Stimulated activated CD4-positive, alpha-beta T cell treated with anti-CD3 and anti-CD28 coated beads, Interleukin-4, amount 100 ng/mL, for 4 hours (primary cell): ENCODE measurements at regions not wholly inside any gene's neighbourhood (a gene's known extent, or its start where the extent isn't known, plus 50 kb on each side); places are given as distances from the start of the nearest gene placed in this dataset.

Experiments
- DNase-seq, 2 experiments: peaks; one replicate each; pipeline ENCODE4 v3.0.0-alpha.2; 2020

DNA sequence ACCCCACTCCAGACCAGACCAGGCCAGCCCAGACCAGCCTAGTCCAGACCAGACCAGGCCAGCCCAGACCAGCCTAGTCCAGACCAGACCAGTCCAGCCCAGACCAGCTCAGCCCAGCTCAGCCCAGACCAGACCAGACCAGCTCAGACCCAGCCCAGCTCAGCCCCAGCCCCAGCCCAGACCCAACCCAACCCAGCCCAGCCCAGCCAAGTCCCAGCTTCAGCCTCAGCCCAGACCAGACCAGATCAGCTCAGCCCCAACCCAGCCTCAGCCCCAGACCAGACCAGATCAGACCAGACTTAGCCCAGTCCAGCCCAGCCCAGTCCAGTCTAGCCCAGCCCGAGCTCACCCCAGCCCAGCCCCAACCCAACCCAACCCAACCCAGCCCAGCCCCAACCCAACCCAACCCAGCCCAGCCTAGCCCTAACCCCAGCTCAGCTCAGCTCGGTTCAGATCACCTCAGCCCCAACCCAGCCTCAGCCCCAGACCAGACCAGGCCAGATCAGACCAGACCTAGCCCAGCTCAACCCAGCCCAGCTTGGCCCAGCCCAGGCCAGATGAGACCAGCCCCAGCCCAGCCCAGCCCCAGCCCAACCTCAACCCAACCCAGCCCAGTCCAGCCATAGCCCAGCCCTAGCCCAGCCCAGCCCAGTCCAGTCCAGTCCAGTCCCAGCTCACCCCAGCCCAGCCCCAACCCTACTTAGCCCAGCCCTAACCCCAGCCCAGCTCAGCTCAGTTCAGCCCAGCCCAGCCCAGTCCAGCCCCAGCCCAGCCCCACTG, 204.7 kb downstream of the BCL11B start:
- no peak for DNase-seq

DNA sequence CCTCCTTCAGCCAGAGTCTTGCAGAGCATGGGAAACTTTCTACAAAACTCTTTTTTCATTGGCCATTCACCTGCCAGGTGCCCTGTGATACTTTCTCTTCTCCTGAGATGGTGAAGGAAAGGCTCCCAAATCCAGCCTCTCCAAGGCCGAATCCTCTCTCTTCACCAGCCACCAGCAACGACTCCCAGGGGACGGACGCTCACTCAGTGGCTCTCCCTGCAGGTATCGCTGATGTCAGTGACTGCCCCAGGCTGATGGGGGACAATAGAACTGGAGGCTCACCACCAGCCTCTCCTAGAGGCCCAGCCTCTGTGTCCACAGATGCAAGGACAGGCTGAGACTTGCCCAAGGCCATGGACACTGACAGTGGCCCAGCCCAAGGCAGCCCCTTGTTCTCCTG, 204.1 kb downstream of the BCL11B start:
- DNase-seq = no peak

DNA sequence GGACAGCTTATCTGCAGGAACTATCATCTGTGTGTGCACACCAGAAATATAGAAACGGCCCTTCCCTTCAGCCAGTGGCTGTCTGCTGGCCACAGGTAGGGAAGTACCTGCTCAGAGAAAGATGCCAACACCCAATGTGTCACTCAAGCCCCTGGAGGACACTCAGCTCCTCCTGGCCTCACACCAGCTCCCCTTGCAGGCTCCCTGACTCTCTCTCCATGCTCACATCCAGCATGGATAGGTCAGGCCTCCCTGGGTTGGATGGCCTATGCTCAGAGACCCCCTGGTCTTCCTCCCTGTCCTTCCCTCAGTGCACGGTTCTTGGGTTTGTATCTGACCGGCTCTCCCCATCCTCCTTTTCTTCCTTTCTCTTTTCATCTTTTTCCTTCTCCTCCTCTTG, 202.1 kb downstream of the BCL11B start:
- DNase-seq = no peak

GRCh38 chr14:99072433-99072832, 199.6 kb downstream of the BCL11B start:
- no peak for DNase-seq

GRCh38 chr14:99072956-99073355, 199.0 kb downstream of the BCL11B start:
- DNase-seq = no peak

GRCh38 chr14:99073431-99073830, 198.6 kb downstream of the BCL11B start:
- no peak for DNase-seq

DNA sequence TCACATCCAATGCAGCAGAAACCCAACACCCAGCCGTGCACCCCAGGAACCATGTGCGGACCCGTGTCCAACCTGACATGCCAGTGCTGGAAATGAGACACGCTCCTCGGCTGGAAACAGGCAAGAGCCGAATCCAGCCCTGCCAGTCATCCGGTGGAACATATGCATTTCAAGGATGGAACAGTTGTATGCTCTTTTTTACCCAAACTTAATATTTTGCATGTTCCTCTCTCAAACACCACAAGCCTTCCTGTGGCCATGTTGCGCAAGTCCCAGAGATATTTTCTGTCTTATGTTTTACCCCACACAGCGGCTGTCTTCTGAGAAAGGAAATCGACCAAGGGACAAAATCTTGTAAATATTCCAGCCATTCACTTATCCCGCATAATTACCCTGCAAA, 196.9 kb downstream of the BCL11B start:
- DNase-seq = no peak

DNA sequence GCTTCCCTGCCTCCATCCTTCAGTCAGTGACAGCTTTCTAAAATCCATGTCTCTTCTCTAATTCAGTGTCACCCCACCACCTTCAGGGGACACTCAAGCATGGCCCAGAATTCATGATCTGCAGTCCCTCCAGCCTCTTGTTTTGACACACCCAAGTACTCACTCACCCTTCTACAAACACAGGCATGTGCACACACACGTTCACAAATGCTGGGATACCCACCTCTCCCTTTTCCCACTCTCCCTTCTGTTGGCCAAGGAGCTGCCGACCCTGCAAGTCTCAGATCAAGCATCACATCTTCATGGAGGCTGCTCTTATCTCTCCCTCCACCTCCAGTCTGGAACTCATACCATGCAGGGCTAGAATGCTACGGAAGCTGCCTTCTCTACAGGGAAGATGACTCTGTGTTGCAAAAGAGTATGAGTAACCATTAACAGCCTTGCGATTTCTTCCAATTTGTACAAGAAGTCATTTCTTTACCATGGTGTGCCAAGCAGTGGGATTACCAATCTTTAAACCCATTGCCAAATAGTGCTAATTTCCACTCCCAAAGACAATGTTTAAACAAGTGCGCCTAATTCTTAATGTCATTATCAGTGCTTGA, 196.1 kb downstream of the BCL11B start:
- DNase-seq = no peak

DNA sequence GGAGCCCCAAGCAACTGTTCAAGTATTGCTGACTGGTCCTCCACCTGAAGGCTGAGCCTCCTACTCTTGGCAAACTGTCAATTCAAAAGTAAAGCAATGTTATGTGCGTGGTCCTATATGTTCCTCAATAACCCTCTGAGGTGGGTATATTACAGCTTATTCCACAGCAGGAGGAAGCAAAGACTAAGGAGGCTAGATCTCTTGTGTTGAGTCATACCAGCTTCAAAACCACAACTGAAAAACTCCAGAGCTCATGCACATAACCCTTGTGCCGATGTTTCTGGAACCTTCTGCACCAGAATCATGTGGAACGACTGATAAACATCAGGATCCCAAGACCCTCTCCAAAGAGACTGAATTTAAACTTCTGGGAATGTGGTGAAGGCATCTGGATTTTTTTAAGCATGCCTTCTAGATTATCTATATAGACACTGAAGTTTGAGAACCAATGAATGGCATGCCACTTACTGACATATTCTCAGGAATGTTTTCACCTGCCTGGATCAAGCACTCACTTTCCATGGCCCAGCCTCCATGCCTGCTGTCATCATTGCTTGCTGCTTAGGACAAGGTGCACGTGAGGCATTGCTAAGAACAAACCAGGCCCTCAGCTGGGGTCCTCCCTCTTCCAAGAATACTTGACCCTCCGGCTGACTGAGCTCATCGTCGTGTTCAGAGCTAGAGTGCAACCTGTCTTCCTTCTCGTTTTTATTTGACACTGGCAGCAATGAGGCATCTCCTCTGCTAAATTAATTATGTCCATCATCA, 194.7 kb downstream of the BCL11B start:
- no peak for DNase-seq

GRCh38 chr14:99077844-99078236, 194.2 kb downstream of the BCL11B start:
- no peak for DNase-seq

DNA sequence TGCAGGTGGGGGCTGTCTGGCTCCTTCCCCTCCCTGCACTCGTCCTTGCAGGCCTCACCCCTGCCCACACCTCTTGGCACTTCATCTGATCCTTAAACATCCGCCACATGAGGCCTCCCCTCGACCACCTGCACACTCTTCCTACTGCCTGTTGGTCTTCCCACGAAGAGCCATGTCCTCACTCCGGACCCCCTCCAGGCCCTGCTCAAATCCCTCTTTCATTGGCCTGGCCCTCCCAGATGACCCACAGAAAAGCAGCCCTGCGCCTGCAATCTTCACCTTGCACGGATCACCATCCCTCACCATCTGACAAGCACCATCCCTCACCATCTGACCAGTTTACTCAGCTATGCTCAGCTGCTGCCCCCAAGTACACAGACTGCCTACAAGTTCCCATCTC, 193.6 kb downstream of the BCL11B start:
- no peak for DNase-seq

DNA sequence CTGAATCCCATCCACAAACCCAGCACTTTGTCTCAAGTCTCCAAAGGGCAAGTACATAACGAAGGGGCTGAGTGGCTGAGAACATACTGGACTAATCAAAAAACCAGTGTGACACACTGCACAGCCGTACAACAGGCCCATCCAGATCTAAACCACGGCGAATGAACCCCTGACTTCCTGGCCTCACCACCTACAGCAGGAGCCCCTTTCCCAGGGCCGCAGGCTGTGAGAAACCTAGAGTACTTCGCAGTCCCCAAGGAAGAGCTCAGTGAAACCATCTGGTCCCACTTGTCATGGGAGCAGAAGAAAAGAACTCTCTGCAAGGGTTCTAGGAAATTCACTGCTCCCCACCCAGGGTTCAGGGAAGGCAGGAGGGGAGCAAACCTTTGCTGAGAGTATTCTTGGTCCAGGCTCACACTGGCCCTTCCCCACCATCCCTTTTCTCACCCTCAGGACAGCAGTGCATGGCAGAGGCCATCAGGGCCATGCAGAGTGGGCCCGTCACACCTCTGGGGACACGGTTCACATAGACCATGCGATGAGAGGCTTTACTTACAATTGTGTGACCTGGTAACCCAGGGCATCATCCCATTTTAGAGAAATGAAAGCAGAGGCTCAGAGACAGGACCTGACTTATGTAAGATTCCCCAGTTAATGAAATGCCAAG, 192.8 kb downstream of the BCL11B start:
- DNase-seq = no peak

DNA sequence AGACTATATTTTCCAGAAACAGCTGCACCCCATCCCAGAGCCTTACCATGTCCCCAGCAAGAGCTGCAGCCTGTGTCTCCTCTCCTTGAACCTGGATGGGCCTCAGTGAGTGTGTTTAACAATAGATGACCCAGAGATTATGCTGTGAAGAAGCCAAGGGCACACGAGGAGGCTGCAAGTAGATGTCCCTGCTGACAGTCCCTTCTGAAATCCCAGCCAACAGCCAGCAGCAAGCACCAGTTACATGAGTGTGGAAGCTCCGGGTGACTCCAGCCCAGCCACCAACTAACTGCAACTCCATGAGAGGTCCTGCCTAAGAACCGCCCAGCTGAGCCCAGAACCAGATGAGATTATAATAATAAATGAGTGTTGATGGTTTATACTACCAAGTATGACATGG, 191.7 kb downstream of the BCL11B start:
- DNase-seq = no peak

DNA sequence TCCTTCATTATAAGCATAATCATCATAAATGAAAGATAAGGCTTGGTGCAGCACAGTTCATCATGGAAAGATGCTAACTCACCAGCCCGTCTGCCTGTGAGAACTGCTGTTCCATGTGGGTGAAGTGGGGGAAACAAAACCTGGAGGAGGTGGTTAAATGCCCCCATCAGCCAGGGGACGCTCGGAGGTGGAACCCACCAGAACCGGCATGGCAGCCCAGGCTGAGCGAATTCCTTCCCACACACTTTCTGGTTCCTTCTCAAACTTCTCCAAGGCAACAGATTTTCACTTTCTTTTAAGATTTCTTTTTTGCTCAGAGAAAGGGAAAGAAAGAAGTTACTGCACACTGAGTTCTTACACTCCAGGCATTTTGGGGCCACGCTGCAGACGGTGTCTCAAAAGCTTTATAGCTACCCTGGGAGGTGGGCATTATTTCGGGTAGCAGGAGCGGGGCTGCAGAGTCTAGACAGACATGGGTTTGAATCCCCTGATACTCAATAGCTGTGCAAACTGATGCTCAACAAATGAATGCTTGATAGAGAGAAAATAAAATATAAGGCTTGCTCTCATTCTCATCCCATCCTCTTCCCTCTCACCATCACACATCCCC, 190.7 kb downstream of the BCL11B start:
- DNase-seq = no peak

DNA sequence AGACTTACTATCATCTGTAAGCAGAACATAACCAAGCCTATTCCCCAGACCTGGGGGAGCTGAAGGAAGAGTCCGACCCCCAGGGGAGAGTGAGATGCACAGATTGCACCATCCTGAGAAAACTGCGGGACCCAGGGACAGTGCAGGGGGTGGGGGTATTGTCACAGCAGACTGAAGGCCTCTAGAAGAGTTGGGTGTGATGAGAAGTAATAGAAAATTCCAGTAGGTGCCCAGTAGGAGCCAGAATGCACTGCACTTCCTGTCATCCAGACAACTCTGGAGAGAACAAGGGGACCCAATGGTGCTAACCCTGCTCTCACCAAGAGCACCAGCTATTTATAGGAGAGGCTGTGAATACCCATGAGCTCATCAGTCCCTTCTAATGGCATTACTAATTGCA, 190.1 kb downstream of the BCL11B start:
- DNase-seq = no peak

DNA sequence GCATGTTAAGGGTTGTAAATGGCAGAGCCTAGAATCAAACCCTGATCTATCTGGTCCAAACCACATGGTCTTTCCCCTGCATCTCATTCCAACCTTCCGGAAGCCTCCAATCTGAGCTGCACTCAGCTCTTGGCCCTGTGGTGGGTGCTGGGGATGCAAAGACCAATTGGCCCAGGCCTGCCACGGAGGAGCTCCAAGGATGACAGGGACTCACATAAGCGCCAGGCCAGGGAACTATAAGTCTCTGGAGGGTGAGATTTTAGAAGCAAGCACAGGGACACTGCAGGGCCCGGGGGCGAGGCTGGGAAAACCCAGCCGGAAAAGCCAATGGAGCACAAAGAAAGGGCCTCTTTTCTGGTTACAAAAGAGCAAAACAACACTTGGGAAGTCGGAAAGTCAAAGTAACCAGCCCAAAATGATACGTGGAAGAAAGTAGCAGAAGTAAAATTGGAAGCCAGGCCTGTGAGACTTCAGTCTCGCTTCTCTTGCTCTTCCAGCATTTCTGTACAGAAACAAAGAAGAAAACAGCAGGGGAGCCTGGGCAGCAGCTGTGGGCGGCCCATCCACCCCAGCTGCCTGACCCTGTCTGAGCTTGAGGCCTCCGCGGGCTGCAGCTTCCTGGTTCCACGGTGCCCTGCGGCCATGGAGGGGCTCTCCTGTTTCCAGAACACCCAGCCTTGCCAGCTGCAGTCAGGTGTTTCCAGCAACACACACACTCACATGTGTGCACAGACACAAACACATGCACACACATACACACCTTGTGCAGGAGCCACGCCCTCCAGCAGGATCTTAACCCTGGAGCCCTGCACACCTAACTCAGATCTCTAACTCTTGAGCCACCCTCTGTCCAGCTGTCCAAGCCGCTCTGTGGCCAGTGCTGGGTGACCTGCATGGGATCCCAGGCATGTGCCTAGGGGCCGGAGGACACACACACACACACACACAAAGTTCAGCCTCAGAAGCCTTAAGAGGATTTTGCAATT, 178.2 kb downstream of the BCL11B start:
- DNase-seq = no peak

- no peak for DNase-seq
These were observed 177.1 kb downstream of the BCL11B start for GRCh38 chr14:99094901-99095300.

- DNase-seq = no peak
These were observed 176.6 kb downstream of the BCL11B start for GRCh38 chr14:99095369-99095768.

- DNase-seq = no peak
These were observed 173.8 kb downstream of the BCL11B start for GRCh38 chr14:99098199-99098598.

- DNase-seq = no peak
These were observed 172.8 kb downstream of the BCL11B start for GRCh38 chr14:99099051-99099787.
